Astrocyte (in vitro differentiated cells and primary cell): ENCODE measurements at regions not wholly inside any gene's neighbourhood (a gene's known extent, or its start where the extent isn't known, plus 50 kb on each side); places are given as distances from the start of the nearest gene placed in this dataset.

ENCODE experiments used
- EZH2 ChIP-seq: IDR thresholded peaks from 2 replicates; pipeline ENCODE4 v1.6.1; 2012; ENCODE audit warnings: mild to moderate bottlenecking, low read length, inconsistent platforms; ENCODE audit not compliant: insufficient read depth
- TF ChIP-seq, protein P1 (sequence below): IDR thresholded peaks from 2 replicates; pipeline ENCODE4 v1.5.1; 2011; ENCODE audit warnings: low read depth, mild to moderate bottlenecking, inconsistent platforms, low read length, moderate library complexity; ENCODE audit not compliant: insufficient read depth

DNA sequence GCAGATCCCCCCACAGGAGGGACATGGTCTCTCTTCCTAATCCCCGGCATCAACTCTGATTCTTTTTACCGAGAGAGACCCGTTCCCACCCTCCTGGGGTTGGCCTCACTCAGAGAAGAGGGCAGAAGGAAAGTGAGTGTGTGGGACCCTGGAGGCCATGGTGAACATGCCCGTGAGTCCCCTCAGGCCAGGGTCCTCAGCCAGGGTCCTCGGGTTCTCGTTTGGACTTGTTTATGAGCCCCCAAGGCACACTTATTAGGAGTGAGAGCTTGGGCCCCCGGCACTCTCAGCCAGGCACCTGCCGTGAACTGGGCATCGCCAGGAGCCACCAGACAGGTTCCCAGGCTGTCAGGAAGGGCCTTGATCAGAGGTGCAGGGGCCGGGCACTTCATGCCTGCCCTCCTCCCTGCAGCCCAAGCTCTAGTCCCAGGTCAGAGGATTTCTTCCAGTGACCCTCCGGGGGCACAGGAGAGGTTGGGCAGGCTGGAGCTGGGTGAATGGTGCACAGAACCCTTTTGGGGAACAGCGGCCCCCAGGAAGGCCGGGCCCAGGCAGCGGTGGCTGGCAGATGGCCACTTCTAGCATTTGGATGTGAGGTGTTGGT, 122.6 kb downstream of the CRYAA start:
- TF ChIP-seq, protein P1, sequence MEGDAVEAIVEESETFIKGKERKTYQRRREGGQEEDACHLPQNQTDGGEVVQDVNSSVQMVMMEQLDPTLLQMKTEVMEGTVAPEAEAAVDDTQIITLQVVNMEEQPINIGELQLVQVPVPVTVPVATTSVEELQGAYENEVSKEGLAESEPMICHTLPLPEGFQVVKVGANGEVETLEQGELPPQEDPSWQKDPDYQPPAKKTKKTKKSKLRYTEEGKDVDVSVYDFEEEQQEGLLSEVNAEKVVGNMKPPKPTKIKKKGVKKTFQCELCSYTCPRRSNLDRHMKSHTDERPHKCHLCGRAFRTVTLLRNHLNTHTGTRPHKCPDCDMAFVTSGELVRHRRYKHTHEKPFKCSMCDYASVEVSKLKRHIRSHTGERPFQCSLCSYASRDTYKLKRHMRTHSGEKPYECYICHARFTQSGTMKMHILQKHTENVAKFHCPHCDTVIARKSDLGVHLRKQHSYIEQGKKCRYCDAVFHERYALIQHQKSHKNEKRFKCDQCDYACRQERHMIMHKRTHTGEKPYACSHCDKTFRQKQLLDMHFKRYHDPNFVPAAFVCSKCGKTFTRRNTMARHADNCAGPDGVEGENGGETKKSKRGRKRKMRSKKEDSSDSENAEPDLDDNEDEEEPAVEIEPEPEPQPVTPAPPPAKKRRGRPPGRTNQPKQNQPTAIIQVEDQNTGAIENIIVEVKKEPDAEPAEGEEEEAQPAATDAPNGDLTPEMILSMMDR = no peak
- TF ChIP-seq EZH2 = no peak
